Esophagus squamous epithelium (tissue), 4 donors: ENCODE measurements at regions not wholly inside any gene's neighbourhood (a gene's known extent, or its start where the extent isn't known, plus 50 kb on each side); places are given as distances from the start of the nearest gene placed in this dataset.

Experiments used
- CTCF ChIP-seq, 6 experiments: fragments of 450-650 bp in 4 of 6; fragments of 200-600 bp in 2 of 6; sonication (generic) in 2 of 6; IDR thresholded peaks; one replicate each; pipeline ENCODE4 v1.5.1; 2016 to 2019; ENCODE audit warnings: antibody characterized with exemption in 6 of 6, mild to moderate bottlenecking in 4 of 6, moderate library complexity in 4 of 6
- POLR2A ChIP-seq, 4 donors: fragments of 450-650 bp; IDR thresholded peaks; one replicate each; pipeline ENCODE4 v1.6.1; 2017; ENCODE audit warnings: antibody characterized with exemption in 4 of 4, mild to moderate bottlenecking in 4 of 4, moderate library complexity in 3 of 4

- no peak for TF ChIP-seq CTCF (IDR thresholded peaks at IDR 0.05)
- TF ChIP-seq POLR2A (IDR thresholded peaks at IDR 0.05), result no peak
Measured at GRCh38 chr5:171639205-171639621, 146.4 kb upstream of the SMIM23 start.
